ENCODE measurements at regions not wholly inside any gene's neighbourhood (a gene's known extent, or its start where the extent isn't known, plus 50 kb on each side); places are given as distances from the start of the nearest gene placed in this dataset.

DNA sequence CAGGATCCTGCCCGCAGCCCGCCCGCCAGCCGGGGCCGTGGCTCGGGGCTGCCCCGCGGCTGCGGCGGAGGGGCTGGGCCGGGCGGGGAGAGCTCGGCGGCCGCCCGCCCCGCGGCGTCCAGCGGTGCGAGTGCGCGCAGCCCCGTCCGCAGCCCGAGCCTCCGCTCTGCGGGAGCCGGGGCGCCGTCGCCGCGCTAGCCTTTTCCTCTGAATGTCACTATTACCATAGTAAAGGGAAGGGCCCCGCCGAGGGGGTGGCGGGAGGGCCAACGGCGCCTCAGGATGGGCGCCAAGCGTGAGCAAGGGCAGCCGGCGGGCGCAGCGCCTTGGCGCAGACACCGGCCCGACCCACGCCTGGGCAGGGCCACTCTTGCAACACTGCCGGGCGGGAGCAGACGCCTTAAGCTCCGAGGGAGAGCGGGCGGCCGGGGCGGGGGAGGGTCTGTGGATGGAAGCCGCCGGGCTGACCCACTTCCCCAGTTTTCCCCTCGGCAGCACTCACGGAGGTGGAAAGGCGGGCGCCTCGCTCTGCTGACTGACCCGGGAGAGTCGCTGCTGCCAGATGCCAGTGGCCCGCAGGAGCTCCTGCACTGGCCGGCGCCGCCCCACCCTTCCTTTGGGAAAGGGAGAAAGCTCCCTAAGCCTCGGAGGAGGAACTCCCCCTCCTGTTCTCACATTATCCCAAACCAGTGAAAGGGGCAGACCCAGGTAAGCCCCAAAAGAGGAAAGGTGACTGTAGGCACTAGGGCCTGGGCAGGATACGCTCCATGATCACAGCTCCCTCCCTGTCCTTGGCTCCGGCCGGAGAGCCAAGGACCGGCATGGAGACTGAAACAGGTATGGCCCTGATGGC lies 329.4 kb downstream of the HNRNPD start:
- peaks cover 20% of the 10 kb centered on the region for H3K27me3 ChIP-seq (ENCODE audit: control insufficient read depth, insufficient read depth, low read length)
- POLR2A ChIA-PET = no interaction called here
- H3K9me3 ChIP-seq (ENCODE audit: control insufficient read depth, insufficient read depth, low read length) = no peaks in the 10 kb centered on the region
- H3K4me3 ChIP-seq (ENCODE audit: low read depth, low read length) = peak overlapping the region; percentile 25; the same call in 1 of the 2 replicates
- CTCF ChIA-PET = interaction anchor here (0.6 kb wide), 1 partner anchor 1587 kb away, joined by 3 read pairs; no protein-coding TSS in a partner anchor
- TF ChIP-seq, protein P1, sequence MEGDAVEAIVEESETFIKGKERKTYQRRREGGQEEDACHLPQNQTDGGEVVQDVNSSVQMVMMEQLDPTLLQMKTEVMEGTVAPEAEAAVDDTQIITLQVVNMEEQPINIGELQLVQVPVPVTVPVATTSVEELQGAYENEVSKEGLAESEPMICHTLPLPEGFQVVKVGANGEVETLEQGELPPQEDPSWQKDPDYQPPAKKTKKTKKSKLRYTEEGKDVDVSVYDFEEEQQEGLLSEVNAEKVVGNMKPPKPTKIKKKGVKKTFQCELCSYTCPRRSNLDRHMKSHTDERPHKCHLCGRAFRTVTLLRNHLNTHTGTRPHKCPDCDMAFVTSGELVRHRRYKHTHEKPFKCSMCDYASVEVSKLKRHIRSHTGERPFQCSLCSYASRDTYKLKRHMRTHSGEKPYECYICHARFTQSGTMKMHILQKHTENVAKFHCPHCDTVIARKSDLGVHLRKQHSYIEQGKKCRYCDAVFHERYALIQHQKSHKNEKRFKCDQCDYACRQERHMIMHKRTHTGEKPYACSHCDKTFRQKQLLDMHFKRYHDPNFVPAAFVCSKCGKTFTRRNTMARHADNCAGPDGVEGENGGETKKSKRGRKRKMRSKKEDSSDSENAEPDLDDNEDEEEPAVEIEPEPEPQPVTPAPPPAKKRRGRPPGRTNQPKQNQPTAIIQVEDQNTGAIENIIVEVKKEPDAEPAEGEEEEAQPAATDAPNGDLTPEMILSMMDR (IDR thresholded peaks at IDR 0.05; ENCODE audit: low read depth, low read length) = no peak
- no peak overlapping the region for H3K27ac ChIP-seq (ENCODE audit: low read depth, low read length)
- no peak for DNase-seq (ENCODE audit: low read depth, low spot score)

DNA sequence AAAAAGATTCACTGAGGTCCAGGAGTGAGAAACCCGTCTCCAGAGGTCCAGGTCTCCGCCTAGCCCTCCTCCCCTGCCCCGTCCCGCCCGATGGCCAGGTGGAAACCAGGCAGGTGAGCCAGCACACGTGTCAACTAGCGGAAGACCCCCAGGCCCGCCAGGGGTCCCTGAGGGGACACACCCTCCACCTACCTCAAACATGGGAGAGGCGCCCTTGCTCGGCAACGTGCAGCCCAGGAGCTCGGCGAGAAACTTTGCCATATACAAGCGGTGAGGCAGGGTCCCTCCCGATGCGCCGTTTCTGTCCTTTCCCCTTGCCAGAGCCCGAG lies 330.0 kb downstream of the HNRNPD start:
- no peak for DNase-seq (ENCODE audit: low read depth, low spot score)
- Histone ChIP-seq H3K9me3 (ENCODE audit: control insufficient read depth, insufficient read depth, low read length) (no peaks in the 10 kb centered on the region), H3K27ac (ENCODE audit: low read depth, low read length) (no peak overlapping the region), H3K27me3 (ENCODE audit: control insufficient read depth, insufficient read depth, low read length) (peaks cover 20% of the 10 kb centered on the region), H3K4me3 (ENCODE audit: low read depth, low read length) (no peak overlapping the region)
- TF ChIP-seq, protein P1 (IDR thresholded peaks at IDR 0.05; ENCODE audit: low read depth, low read length) = no peak
- CTCF ChIA-PET = no interaction called here
- POLR2A ChIA-PET = no interaction called here

DNA sequence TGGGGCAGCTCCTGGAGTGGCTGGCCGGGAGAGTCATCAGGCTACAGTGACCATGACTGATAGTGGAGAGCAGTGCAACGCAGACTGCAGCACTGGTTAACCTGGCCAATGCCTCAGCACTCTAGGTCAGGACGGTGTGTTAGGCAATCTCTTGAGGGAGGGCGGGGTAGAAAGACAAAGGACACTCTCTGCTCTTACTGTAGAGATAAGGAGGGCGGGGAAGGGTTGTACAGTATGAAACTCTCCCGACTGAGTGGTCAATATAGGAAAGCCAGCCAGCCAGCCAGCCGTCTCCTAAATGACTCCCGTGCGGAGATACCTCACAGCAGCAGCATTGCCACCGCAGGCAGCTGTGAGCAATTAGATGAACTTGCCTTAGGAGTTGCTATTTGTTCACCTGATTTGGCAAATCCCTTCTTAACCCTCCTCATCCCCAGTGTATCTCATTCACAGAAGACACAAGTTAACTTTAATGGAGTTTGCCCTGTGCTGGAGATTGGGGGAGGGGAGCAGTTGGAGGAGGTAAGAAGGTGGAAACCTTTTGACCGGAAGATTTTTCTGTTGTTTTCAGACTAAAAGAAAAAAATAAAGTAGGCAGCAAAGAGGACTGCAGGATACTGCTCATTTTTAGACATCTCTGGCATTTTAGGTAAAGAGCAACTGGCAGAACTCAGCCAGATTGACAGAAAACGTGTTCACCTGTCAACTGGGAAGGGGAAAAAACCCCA lies 330.5 kb downstream of the HNRNPD start:
- Histone ChIP-seq H3K27me3 (ENCODE audit: control insufficient read depth, insufficient read depth, low read length) (peaks cover 20% of the 10 kb centered on the region), H3K27ac (ENCODE audit: low read depth, low read length) (no peak overlapping the region), H3K9me3 (ENCODE audit: control insufficient read depth, insufficient read depth, low read length) (no peaks in the 10 kb centered on the region), H3K4me3 (ENCODE audit: low read depth, low read length) (no peak overlapping the region)
- ChIA-PET CTCF (no interaction called here), POLR2A (no interaction called here)
- no peak for DNase-seq (ENCODE audit: low read depth, low spot score)
- TF ChIP-seq, protein P1 (IDR thresholded peaks at IDR 0.05; ENCODE audit: low read depth, low read length) = no peak

DNA sequence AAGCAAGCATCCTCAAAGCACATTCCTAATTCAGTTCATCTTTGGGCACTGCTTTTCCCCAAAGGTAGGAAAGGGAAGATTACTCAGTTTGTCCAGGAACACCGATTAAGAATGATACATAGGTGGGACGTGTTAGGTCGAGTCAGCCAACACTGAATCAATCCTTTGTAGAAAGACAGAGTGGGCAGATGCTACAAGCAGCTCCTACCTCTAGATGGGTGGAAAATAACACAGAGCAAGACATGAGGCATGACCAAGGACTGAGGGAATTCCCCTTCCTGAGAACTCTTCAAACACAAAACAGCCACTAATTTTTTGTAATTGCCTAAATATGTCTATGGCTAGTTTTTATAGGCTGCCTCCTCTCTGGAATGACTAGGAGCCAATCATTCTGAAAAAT lies 331.7 kb downstream of the HNRNPD start:
- Histone ChIP-seq H3K9me3 (ENCODE audit: control insufficient read depth, insufficient read depth, low read length) (no peaks in the 10 kb centered on the region), H3K27me3 (ENCODE audit: control insufficient read depth, insufficient read depth, low read length) (peaks cover 20% of the 10 kb centered on the region), H3K27ac (ENCODE audit: low read depth, low read length) (no peak overlapping the region), H3K4me3 (ENCODE audit: low read depth, low read length) (no peak overlapping the region)
- TF ChIP-seq, protein P1 (IDR thresholded peaks at IDR 0.05; ENCODE audit: low read depth, low read length) = no peak
- no peak for DNase-seq (ENCODE audit: low read depth, low spot score)
- POLR2A ChIA-PET = no interaction called here
- CTCF ChIA-PET = no interaction called here

DNA sequence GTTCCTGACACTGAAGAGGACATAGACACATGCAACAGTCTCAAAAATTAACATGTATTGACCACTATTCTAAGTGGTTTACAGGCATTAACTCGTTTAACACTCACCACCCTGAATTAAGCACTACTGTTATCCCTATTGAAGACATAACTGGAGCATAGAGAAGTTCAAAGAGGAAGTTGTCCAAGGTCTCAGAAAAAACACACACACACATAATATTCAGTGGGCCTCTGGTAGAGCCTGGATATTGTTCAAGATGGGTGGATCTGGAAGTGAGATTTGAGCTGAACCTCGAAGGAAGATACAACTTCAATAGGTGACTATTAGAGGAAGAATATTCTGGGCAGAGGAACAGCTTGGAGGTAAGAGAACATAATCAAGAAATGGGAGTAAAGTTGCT lies 334.9 kb downstream of the HNRNPD start:
- TF ChIP-seq, protein P1 (IDR thresholded peaks at IDR 0.05; ENCODE audit: low read depth, low read length) = no peak
- Histone ChIP-seq H3K27me3 (ENCODE audit: control insufficient read depth, insufficient read depth, low read length) (peaks cover 10% of the 10 kb centered on the region), H3K27ac (ENCODE audit: low read depth, low read length) (no peak overlapping the region), H3K4me3 (ENCODE audit: low read depth, low read length) (no peak overlapping the region), H3K9me3 (ENCODE audit: control insufficient read depth, insufficient read depth, low read length) (no peaks in the 10 kb centered on the region)
- ChIA-PET POLR2A (no interaction called here), CTCF (no interaction called here)
- no peak for DNase-seq (ENCODE audit: low read depth, low spot score)
